ENCODE measurements at regions not wholly inside any gene's neighbourhood (a gene's known extent, or its start where the extent isn't known, plus 50 kb on each side); places are given as distances from the start of the nearest gene placed in this dataset.

GRCh38 chrX:27884654-27885053, 76.9 kb downstream of the MAGEB10 start:
- no peak for DNase-seq (ENCODE audit: low read depth in 1 of 2, low spot score in 1 of 2)
- no peaks in the 10 kb centered on the region for H3K27me3 ChIP-seq
- no peak overlapping the region for H3K27ac ChIP-seq
- no peaks in the 10 kb centered on the region for H3K4me1 ChIP-seq (ENCODE audit: low read depth)
- H3K4me3 ChIP-seq, result no peak overlapping the region
- TF ChIP-seq CTCF (IDR thresholded peaks at IDR 0.05; ENCODE audit: low read depth, low read length), result no peak
- no peaks in the 10 kb centered on the region for H3K9me3 ChIP-seq (ENCODE audit: low read depth)
- H3K36me3 ChIP-seq, result no peaks in the 10 kb centered on the region

- Histone ChIP-seq H3K36me3 (no peaks in the 10 kb centered on the region), H3K9me3 (ENCODE audit: low read depth) (no peaks in the 10 kb centered on the region), H3K4me1 (ENCODE audit: low read depth) (no peaks in the 10 kb centered on the region), H3K27me3 (no peaks in the 10 kb centered on the region), H3K27ac (no peak overlapping the region), H3K4me3 (no peak overlapping the region)
- no peak for DNase-seq (ENCODE audit: low read depth in 1 of 2, low spot score in 1 of 2)
- no peak for TF ChIP-seq CTCF (IDR thresholded peaks at IDR 0.05; ENCODE audit: low read depth, low read length)
Measured at GRCh38 chrX:27883468-27884092, 75.8 kb downstream of the MAGEB10 start.

GRCh38 chrX:27882695-27883094, 74.9 kb downstream of the MAGEB10 start:
- Histone ChIP-seq H3K9me3 (ENCODE audit: low read depth) (no peaks in the 10 kb centered on the region), H3K4me1 (ENCODE audit: low read depth) (no peaks in the 10 kb centered on the region), H3K27ac (no peak overlapping the region), H3K27me3 (no peaks in the 10 kb centered on the region), H3K36me3 (no peaks in the 10 kb centered on the region), H3K4me3 (no peak overlapping the region)
- no peak for TF ChIP-seq CTCF (IDR thresholded peaks at IDR 0.05; ENCODE audit: low read depth, low read length)
- no peak for DNase-seq (ENCODE audit: low read depth in 1 of 2, low spot score in 1 of 2)

- no peak overlapping the region for H3K4me3 ChIP-seq
- no peak for TF ChIP-seq CTCF (IDR thresholded peaks at IDR 0.05; ENCODE audit: low read depth, low read length)
- no peaks in the 10 kb centered on the region for H3K36me3 ChIP-seq
- DNase-seq (ENCODE audit: low read depth in 1 of 2, low spot score in 1 of 2), result no peak
- no peaks in the 10 kb centered on the region for H3K9me3 ChIP-seq (ENCODE audit: low read depth)
- no peaks in the 10 kb centered on the region for H3K27me3 ChIP-seq
- H3K4me1 ChIP-seq (ENCODE audit: low read depth), result no peaks in the 10 kb centered on the region
- H3K27ac ChIP-seq, result no peak overlapping the region
Measured at GRCh38 chrX:27878862-27879261, 71.1 kb downstream of the MAGEB10 start.

All from cardiac muscle cell (in vitro differentiated cells and primary cell).